Kidney (tissue), 13 donors: ENCODE measurements at regions not wholly inside any gene's neighbourhood (a gene's known extent, or its start where the extent isn't known, plus 50 kb on each side); places are given as distances from the start of the nearest gene placed in this dataset.

Source experiments
- DNase-seq, 5 donors: peaks; one replicate each; pipeline ENCODE4 v3.0.0-alpha.2; 2013 to 2020
- FAIRE-seq: peaks from 2 replicates; lab custom pipeline; 2012; peaks lifted over from hg19 to GRCh38; lab: Jason Lieb, UNC
- H3K27ac ChIP-seq, 2 donors: one replicate each; pipeline ENCODE4 v1.7.0; 2013; ENCODE audit warnings: low read depth in 2 of 2, low read length in 2 of 2, inconsistent platforms in 1 of 2
- H3K27me3 ChIP-seq: one replicate; pipeline ENCODE4 v1.7.1; 2013; ENCODE audit warnings: low read length, inconsistent platforms; ENCODE audit not compliant: control insufficient read depth, insufficient read depth
- H3K36me3 ChIP-seq, 3 donors: one replicate each; pipeline versions ENCODE4 v1.7.0 to v1.7.1; 2013; ENCODE audit warnings: low read length in 3 of 3, control low read depth in 1 of 3, inconsistent platforms in 1 of 3; ENCODE audit not compliant: insufficient read depth in 3 of 3, control insufficient read depth in 2 of 3
- H3K4me1 ChIP-seq, 3 donors: one replicate each; pipeline versions ENCODE4 v1.7.0 to v1.7.1; 2013; ENCODE audit warnings: low read length in 3 of 3, inconsistent platforms in 1 of 3, low read depth in 1 of 3; ENCODE audit not compliant: control insufficient read depth in 2 of 3, insufficient read depth in 2 of 3
- H3K4me3 ChIP-seq, 3 donors: one replicate each; pipeline versions ENCODE4 v1.7.0 to v1.8.1; 2013; ENCODE audit warnings: low read length in 3 of 3, control low read depth in 1 of 3, inconsistent platforms in 1 of 3
- H3K9ac ChIP-seq, 3 donors: one replicate each; pipeline versions ENCODE4 v1.7.0 to v1.7.1; 2013; ENCODE audit warnings: low read length in 3 of 3, control low read depth in 1 of 3, inconsistent platforms in 1 of 3
- H3K9me3 ChIP-seq, 3 donors: one replicate each; pipeline versions ENCODE4 v1.7.0 to v1.7.1; 2013; ENCODE audit warnings: low read length in 3 of 3, control low read depth in 1 of 3, inconsistent platforms in 1 of 3; ENCODE audit not compliant: control insufficient read depth in 2 of 3, insufficient read depth in 1 of 3
- intact Hi-C: fragments of 100-400 bp; cut with DNase I; formaldehyde crosslinking; loops from one replicate; pipeline ENCODE4 v1.11.1; 2022
- TF ChIP-seq, protein P1 (sequence below): IDR thresholded peaks from 3 replicates; pipeline ENCODE4 v1.5.1; 2012; ENCODE audit warnings: mild to moderate bottlenecking, moderate library complexity, borderline replicate concordance; ENCODE audit not compliant: insufficient read depth; ENCODE audit errors: extremely low read depth
- donor health status: control.
- donor health status: control.
- donor health status: control.
- donor health status: control.
- donor health status: control.
- donor health status: DM: yes; HTN: yes; CAD: no.
- donor health status: Normal renal cell carcinoma (clear cell type).

GRCh38 chr9:135387976-135388375 lies 91.6 kb upstream of the PPP1R26 start:
- TF ChIP-seq, protein P1, sequence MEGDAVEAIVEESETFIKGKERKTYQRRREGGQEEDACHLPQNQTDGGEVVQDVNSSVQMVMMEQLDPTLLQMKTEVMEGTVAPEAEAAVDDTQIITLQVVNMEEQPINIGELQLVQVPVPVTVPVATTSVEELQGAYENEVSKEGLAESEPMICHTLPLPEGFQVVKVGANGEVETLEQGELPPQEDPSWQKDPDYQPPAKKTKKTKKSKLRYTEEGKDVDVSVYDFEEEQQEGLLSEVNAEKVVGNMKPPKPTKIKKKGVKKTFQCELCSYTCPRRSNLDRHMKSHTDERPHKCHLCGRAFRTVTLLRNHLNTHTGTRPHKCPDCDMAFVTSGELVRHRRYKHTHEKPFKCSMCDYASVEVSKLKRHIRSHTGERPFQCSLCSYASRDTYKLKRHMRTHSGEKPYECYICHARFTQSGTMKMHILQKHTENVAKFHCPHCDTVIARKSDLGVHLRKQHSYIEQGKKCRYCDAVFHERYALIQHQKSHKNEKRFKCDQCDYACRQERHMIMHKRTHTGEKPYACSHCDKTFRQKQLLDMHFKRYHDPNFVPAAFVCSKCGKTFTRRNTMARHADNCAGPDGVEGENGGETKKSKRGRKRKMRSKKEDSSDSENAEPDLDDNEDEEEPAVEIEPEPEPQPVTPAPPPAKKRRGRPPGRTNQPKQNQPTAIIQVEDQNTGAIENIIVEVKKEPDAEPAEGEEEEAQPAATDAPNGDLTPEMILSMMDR: no peak
- FAIRE-seq: no peak
- no peaks in the 10 kb centered on the region for H3K36me3 ChIP-seq
- no peak overlapping the region for H3K9ac ChIP-seq
- intact Hi-C loops: no loop called here
- H3K4me3 ChIP-seq: no peak overlapping the region
- no peaks in the 10 kb centered on the region for H3K9me3 ChIP-seq
- no peak for DNase-seq
- H3K27me3 ChIP-seq: no peaks in the 10 kb centered on the region
- no peaks in the 10 kb centered on the region for H3K4me1 ChIP-seq
- H3K27ac ChIP-seq: no peak overlapping the region

DNA sequence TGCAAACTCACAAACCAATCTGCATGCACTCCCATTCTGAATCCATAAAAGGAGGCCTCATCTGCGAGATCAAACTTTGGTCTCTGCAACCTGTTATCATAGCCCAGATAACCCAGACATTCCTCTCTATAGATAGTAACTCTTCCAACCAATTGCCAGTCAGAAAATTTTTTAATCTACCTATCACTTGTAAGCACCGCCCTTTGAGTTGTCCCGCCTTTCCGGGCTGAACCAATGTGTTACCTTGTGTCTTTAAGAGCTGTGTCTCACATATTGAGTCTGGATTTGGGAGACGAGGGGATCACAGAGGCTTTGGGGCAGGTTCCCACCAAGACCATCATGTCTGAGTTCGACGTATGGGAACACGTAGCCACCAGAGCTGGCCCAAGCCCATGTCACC lies 91.1 kb upstream of the PPP1R26 start:
- intact Hi-C loops: no loop called here
- H3K27ac ChIP-seq: no peak overlapping the region
- FAIRE-seq (no peak), DNase-seq (no peak)
- TF ChIP-seq, protein P1: no peak
- no peaks in the 10 kb centered on the region for H3K4me1 ChIP-seq
- no peak overlapping the region for H3K4me3 ChIP-seq
- no peaks in the 10 kb centered on the region for H3K36me3 ChIP-seq
- H3K27me3 ChIP-seq: no peaks in the 10 kb centered on the region
- H3K9ac ChIP-seq: no peak overlapping the region
- H3K9me3 ChIP-seq: no peaks in the 10 kb centered on the region

- Histone ChIP-seq H3K4me1 (no peaks in the 10 kb centered on the region), H3K27me3 (no peaks in the 10 kb centered on the region)
- intact Hi-C loops: no loop called here
Observed at GRCh38 chr9:135391759-135392158, 87.8 kb upstream of the PPP1R26 start.

More at GRCh38 chr9:135391759-135392158, 87.8 kb upstream of the PPP1R26 start:
- Histone ChIP-seq H3K9me3 (peaks cover 0 to 8% (median 2%) of the 10 kb centered on the region in 3 donors), H3K9ac (no peak overlapping the region), H3K36me3 (no peaks in the 10 kb centered on the region), H3K4me3 (no peak overlapping the region), H3K27ac (no peak overlapping the region)
- FAIRE-seq (no peak), DNase-seq (no peak)
- TF ChIP-seq, protein P1: no peak
